Suppressor macrophage (primary cell): ENCODE measurements at regions not wholly inside any gene's neighbourhood (a gene's known extent, or its start where the extent isn't known, plus 50 kb on each side); places are given as distances from the start of the nearest gene placed in this dataset.

Source experiments
- DNase-seq, 4 experiments: peaks; one replicate each; pipeline ENCODE4 v3.0.0-alpha.2; 2020 to 2022

DNA sequence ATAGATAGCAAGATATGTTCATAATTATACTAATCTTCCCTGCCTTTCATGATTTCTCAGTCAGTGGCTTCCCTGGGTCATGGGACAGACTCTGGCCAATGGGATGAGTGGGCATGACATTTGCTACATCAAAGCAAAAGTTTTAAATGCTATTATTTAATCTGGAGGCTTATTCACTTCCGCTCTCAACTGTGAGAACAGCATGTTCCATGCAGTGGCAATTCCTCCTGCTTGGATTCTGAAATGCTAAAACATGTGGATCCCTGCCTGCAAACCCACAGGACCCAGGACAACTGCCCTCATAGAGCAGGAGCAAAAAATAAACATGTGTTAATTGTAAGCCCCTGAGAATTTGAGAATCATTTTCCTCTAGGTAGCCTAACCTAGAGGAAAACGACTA lies 1412.4 kb upstream of the CELF2 start:
- no peak for DNase-seq

DNA sequence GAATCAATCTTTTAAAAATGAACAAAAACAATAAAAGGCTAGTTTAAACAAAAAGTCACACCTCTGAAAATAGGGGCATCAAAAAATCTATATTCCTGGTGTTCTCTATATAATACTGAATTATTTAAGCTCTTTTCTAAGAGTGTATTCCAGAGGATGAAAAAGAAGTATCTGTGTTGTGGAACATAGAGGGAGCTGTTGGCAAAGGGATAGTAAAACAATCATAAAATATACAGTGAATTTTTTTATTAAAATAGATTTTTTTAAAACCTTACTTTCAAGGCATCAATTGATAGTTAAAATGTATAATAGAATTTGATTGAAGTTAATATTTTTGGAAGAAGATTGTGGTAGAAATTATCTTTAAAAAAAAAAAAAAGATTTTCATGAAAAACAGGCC lies 1409.1 kb upstream of the CELF2 start:
- peak in 1 of 4 experiments; percentile 5 for DNase-seq

DNA sequence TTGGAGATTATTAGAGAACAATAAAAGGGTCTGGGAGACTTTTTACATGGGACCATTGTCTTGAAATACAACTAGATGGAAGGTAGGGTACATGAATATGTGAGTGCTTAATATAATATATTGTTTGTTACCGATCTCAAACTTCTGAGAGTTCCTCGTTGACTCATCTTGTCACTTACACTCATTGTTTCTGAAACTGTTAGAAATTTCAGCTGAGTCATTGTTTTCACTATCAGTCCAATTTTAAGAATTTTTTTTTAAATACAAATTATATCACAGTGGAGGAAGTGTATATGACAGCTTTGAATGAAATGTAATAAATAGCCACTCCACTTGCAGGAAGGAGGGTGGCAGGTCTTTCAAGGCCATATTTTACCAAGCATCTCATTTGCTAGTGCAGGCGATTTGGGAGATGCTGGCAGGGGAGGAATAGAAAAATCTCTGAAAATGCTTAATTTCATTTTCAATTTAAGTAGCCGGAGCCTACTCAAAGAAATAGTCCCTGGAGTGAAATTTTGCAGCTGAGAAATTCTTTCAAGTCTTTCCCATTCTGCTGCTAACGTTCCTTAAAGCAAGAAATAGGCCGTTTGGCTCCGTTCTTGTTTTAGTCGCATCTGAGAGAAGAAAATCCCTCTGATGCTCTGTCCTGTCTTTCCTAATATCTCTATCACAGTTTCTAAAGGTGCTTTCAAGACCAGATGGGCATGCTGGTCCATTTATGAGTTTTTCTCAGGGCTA lies 1404.2 kb upstream of the CELF2 start:
- DNase-seq = no peak

DNA sequence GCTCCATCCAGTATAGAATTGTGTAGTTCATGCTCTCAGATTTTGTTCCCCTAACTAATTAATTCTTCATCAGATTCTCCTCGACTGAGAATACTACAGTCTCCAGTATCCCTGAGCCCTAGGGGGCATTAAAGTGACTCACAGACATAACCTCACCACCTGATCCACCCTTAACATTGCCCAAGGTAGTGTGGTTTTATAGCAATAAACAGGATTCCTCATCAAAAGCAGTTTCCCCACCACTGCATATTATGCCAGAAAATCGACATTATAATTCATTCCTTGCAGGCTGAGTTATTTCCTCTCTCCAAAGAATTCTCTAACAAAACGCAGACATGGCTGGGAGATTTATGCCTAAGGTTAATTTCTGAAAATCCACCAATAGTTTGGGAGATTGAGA lies 1402.5 kb upstream of the CELF2 start:
- DNase-seq = no peak

DNA sequence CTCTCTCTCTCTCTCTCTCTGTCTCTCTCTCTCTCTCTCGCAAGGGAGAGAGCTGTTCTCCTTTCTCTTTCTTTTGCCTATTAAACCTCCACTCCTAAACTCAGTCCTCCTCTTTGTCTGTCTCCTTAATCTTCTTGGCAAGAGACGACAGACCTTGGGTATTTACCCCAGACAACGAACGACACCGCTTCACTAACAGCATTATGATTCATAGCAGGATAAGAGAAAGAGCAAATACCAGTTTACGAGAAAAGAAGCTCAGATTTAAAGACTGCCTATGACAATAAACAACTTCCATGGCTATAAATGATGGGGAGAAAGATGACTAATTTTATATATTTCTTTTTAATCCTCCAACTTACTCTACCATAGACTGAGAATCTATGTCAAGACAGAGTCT lies 1396.5 kb upstream of the CELF2 start:
- DNase-seq = no peak

DNA sequence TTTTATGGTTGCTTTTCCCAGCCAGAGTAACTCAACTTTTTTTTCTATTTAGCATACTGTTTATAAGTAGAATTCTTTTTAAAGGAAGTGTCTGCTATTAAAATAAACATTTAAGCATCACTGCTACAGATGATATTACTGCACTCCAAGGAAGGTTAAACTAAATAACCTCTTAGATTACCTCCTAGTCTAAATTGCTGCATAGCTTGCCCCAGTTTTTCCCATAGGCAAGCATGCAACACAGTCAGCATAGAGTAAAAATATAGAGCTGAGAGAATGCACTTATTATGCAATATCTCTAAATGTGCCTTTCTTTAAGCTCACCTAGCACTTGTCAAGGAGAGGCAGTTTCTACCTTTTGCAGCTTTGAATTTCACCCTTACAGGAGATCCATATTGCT lies 1392.4 kb upstream of the CELF2 start:
- no peak for DNase-seq

DNA sequence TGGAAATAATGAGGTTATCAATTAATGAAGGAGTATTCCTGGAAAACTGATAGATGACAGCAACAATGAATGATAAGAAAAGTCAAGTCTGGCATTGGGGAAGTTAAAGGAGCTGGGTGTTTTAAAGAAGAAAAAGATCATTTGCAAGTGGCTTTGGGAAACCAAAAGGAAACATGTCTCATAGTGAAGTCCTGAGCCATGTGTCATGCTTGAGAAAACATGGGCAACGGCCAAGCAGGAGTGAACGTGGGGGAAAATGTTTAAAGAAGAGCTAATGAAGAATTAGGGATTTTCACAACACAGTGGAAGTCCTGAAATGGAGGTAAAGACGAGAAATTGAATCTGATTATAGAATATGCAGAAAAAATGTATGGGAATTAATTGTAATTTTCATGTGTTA lies 1383.2 kb upstream of the CELF2 start:
- no peak for DNase-seq

DNA sequence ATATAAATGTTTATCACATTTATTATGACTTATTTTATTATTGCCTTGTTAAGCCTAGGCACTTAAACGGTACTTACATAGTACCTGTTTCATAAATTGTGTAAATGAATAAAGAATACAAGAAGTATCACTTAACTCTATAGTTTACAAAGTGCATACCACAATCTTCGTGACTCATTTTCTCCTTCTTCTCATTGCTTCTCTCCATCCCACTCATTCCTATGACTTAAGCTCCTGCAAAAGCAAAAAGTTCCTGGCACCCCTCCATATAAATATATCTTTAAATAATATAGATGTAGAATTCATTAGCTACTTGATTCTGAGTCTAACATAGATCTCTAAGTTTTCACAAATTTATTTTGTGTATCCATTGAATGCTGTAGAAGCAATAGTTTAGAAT lies 1382.0 kb upstream of the CELF2 start:
- DNase-seq = no peak

DNA sequence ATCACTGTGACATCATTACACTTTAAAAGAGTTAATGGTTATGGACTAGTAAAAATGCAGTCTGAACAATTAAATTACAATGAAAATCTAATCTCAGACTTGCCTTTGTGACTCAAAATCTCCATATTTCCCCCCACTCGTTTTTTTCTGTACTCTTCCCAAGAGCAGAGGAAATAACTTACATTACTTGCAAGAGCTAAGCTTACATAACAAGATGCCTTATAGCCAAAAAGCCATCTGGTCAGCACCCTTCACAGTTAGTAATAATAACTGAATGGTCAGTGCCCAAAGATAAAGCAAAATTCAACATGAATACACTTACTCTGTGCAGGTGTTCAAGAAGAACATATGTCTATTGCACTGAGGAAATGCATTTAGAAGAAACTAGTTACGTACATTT lies 1381.5 kb upstream of the CELF2 start:
- DNase-seq = no peak

DNA sequence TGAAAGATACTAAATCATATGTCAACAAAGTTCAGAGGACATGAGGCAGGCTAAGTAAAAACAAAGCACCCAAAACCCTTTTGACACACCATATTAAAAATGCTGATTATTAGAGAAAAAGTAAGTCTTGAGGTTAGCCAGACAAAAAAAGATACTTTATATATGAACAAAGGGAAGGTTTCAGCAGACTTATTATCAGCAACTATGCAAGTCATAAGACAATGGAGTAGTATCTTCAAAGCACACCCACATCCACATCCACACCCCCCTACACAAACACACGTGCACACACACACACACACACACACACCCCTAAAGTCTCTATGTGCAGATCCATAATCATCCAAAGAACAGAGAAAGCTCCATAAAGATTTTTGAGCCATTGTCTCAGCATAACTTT lies 1373.9 kb upstream of the CELF2 start:
- DNase-seq = no peak

DNA sequence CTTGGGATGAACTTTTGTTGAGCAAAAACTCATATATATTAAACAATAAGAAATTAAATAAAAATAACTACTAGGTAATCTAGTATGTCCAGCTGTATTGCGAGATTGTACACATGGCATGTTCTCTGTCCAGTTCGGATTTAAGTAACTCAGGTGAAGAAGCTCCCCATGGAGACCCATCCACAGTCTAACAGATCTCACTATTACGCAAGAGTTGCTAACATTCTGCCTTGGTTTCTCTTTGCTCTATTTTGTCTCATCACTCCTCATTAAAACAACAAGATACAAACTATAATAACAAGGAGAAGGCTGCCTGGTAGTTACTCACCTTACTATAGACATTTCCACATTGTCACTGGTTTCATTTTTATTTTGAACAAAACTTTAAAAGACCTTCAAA lies 1372.3 kb upstream of the CELF2 start:
- DNase-seq = no peak

DNA sequence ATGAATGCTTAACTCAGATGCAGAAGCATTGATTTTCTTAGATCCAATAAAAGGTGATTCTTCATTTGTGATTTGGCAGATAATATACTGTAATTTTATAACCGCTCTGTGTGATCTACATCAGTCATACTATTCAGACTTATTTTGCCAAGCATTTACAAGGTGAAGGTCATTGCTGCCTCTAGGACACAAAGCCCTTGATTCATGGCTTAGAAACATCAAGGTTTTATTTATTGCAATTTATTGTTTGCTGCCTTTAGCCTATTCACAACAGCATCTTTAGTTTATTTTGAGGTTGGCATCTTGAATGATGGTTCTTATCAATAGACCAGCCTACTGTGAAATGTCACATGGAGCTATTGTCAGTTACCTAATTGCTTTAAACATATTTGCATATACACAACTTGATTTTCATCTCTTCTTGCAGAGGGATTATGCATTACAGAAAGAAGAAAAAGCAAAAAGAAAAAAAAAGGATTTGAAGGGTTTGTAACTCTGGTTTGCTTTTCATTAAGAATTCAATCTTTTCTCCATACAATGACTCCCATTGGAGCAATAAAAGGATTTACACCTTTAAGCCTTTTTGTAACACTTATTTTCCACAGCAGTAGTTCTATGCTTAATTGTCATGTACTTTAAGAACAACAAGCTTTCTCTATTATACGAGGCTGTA lies 1371.6 kb upstream of the CELF2 start:
- no peak for DNase-seq

DNA sequence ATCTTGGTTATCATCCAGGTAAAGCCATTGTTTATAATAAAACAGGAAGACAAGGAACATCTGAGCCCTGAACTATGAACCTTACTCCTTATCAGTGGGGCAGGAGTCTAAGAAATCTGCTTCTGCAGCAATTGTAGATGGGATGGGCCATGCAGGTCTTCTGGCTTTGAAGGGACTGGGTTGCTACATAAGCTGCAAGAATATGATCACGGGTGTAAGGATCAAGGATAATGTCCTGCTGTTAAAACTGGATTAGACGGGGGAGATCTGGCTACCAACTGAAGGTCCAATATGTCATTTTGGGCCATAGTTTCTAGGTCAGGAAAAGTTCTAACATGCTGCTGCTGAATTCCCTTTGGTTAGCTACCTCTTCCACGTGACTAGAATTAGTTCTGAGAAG lies 1363.4 kb upstream of the CELF2 start:
- no peak for DNase-seq

DNA sequence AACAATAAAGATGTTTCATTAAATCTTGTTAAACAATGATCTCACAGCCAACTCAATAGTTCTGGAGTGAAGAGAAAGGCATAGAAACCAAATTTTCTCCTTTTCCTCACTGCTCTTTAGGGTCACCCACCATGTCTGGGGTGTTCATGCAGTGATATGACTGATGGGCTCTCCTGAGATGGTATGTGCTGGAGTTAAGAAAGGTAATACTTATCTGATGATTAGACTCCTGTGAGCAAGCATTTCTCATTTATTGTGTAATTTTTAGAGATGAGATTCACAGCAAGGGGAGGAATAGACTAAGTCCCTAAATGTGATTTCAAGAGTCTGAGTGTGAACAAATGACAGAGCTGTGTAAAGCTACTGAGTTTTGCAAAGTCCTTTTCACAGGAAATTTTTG lies 1361.3 kb upstream of the CELF2 start:
- DNase-seq = no peak

DNA sequence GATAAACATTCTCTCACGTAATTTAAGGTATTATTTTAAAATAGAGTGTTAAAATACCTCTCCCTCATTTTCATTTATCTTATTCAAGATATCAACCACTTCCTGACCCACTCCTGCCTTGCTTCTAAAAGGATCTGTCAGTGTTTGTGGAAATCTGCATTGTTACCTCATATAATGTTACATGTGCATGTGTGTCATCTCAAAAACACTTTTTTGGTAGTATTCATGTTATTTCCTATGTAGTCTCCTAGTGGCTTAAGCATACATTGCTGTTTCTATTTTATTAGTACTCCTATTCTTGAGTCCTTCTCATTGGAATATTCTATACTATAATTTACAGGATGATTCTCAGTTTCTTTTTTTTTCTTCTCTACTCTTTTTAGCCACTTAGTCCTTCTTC lies 1360.7 kb upstream of the CELF2 start:
- DNase-seq = no peak

DNA sequence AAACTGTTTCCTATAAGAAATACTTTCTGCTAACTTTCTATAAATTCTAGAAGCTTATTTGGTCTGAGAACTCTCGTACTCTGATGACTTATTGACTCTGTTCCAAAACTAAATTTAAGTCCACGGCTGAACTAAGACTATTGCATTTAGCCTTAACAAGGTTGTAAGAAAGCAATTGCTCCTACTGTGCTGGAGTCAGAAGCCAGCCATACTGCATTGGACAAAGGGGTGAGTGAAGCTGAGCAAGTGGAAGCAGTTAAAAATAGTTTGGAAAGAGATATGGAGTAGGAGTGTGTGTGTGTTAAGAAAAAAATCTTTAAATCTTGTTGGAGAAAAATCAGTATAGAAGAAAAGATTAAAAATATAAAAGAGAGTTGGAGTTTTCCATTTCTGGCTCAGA lies 1360.1 kb upstream of the CELF2 start:
- no peak for DNase-seq

DNA sequence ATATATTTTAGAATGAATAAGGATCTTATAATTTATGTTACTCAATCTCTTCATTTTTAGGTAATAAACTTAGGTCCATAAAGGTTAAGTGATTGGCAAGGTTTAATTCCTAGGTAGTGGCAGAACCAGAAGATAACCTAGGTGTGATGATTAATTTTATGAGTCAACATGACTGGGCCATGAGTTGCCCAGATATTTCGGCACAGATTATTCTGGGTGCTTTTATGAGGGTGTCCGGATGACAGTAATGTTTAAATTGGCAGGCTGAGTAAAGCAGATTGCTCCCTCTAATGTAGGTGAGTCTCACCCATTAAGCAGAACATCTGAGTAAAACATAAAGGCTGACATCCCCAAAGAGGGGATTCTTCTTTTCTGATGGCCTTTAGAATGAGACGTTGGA lies 1349.3 kb upstream of the CELF2 start:
- no peak for DNase-seq

DNA sequence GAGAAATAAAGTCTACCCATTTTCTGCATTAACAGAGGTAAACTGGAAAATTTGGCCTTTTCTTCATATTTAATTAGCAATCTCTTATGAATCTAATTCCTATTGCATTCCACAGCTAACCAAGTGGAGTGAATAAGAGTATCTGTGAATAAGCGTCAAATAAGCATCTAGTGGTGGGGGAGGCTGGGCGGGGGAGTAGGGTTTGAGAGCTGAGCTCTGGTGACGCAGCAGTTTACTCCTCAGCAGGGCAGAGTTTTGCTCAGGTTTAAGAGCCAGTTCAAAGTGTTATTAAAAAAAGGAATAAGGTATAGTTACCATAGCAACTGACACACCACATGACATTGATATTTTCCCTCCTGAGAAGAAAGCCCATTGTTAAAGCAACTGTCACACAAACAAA lies 1346.8 kb upstream of the CELF2 start:
- DNase-seq = no peak

DNA sequence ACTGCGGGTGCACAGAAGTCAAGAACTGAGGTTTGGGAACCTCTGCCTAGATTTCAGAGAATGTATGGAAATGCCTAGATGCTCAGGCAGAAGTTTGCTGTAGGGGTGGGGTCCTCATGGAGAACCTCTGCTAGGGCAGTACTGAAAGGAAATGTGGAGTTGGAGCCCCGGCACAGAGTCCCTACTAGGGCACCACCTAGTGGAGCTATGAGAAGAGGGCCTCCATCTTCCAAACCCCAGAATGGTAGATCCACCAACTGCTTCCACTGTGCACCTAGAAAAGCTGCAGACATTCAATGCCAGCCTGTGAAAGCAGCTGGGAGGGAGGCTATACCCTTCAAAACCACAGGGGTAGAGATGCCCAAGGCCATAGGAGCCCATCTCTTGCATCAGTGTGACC lies 1336.0 kb upstream of the CELF2 start:
- DNase-seq = no peak

DNA sequence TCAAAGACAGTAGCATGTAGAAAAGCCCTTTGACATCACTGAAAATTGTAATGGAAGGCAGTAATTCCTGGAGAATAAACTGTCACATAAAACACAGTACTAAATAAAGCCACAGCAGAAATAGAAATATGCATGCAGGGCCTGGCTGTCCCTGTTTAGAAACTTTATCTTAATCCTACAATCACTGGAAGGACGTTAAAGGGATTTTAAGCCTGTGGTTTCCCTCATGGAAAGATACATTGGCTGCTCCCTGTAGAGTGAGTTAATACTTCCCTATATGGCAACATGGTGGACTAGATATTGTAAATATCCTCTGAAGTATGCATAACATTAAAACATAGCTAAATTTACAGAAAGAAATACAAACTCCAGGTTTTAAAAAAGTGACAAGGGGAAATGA lies 1334.9 kb upstream of the CELF2 start:
- DNase-seq = no peak

DNA sequence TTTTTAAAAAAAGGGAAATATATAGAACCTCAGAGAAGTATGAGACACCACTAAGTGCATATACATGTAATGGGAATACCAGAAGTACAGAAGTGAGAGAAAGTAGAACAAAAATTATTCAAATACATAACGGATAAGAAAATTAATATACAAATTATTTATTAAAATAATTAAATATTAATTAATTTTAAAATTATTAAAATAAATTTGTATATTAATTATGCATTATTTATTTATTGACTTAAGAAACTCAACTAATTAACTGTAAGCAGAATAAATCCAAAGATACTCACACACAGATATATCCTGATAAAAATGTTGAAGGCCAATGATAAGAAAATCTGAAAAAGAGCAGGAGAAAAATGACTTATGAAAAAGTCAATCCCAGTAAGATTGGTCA lies 1333.5 kb upstream of the CELF2 start:
- no peak for DNase-seq

DNA sequence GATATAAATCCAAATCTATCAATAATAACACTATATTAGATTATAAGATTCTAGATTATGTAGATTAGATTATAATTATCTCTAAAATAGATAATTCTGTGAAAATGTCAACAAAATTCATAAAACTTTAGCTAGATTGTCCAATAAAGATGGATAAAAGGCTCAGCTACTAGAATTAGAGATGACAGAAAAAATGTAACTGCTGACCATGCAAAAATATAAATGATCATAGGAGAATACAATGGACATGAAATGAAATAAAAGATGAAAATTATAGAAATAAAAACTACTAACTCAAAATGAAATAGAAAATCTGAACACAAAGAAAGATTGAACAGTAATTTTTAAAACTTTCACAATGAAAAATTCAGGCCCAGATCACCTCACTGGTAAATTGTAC lies 1332.1 kb upstream of the CELF2 start:
- no peak for DNase-seq

DNA sequence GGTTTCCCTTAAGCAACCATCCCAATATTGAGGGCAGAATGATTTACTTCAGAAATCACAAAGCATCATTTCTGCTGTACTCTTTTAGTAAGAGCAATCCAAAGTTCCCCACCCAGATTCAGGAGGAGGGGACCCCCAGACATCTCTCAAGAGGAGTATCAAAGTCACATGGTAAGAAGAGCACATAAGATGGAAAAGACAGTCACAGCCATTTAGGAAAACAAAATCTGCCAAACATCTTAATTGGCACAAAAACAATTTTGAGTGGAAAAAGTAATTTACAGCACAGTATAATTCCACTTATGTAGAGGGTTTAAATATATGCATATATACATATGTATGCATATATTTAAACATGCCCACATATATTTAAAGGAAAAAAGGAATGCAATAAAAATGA lies 1329.0 kb upstream of the CELF2 start:
- no peak for DNase-seq

DNA sequence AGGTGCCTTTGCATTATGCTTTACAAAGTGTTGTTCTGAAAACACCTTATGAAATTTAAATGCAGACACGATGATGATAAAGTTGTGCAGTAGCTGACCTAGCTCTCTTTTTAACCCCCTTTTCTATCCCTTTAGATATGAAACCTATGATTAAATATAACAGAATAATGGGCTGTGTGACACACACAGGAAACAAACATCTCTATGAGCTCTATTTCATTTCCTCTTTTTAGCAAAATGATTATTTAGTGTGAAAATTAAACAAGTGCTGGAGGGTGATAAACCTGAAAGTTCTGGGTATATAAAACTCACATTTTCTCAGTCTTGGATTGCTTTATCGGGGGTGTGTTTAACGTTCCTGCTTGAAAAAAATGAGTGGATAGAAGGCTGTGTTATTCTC lies 1310.5 kb upstream of the CELF2 start:
- DNase-seq = no peak

DNA sequence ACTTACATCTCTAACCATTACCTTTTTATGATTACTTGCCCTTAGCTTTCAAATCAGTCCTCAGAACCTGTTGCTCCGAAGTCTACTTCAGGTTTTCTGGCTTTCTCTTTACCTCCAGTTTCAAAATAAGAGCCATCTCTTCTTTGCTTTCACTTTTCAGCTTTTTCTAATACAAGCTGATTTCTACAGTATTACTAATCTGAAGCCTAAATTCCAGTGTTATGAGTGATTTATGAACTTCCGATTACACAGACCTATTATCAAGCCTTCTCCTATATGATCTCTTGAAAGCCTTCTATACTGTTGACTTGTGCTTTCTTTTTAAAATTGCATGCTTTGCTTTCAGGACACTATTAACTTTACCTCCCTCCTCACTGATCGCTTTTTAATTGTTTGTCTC lies 1307.8 kb upstream of the CELF2 start:
- no peak for DNase-seq
